HG02943 (cell line): ENCODE measurements at regions not wholly inside any gene's neighbourhood (a gene's known extent, or its start where the extent isn't known, plus 50 kb on each side); places are given as distances from the start of the nearest gene placed in this dataset.
"Not testable (repeated sequence)": the region's sequence is repeated elsewhere in the genome, so short reads cannot be mapped to it uniquely, and the experiment has no call there.

Experiments used
- ATAC-seq: cut with Tn5 transposase; IDR thresholded peaks from one replicate; pipeline ENCODE4 v1.9.1; 2021; ENCODE audit warnings: mild to moderate bottlenecking, low read depth, moderate library complexity; ENCODE audit not compliant: unreplicated experiment

DNA sequence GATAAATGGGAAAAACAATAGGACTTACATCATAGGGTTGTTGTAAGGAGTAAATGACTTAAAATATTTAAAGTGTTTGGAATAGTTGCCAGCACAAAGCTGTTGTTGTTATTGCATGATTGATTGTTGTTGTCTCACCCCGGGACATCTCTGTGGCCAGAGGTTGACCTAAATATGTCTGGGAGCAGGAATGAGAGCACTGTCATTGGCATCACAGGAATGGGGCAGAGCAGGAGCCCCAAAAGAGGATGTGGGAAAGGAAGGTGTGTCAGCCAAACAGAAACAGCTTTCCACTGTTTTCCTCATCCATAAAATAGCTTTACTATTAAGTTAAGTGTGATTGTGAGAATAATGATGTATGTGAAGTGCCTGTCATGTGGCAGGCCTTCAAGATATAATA lies 121.6 kb downstream of the TMEM168 start:
- ATAC-seq: no peak

DNA sequence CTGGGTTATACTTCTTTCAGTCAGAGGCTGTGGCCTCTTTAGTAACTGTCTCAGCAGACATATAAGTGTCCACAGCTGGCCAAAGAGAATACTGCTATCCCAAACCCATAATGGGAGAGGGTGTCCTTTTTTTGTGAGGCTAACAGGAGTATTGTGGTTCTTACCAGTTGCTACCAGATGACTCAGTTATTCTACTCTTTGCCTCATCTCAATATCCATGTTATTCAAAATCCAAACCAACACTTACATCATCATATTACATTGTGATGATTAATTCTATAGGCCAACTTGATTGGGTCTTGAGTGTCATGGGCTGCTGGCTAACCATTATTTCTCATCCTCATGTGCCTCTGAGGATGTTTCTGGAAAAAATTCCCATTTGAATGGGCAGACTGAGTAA lies 120.9 kb downstream of the TMEM168 start:
- no peak for ATAC-seq

DNA sequence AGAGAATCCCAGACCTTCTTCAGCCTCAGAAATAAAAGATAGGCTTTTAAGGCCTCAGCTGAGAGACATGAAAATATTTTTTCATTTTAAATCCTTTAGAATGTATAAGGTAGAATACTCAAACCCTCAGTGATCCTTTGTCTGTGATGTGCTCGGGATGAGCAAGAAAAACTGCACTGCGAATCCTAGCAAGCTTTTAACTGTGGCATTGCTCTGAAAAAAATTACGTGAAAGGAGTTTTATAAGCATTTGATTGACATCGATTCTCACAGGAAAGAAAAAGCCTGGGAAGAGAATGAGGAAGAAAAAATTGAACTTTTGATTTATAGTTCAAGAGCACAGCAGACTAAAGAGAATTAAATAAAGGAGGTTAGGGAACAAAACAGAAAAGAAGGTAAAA lies 120.0 kb downstream of the TMEM168 start:
- ATAC-seq: no peak

GRCh38 chr7:112678626-112679025 lies 111.6 kb downstream of the TMEM168 start:
- ATAC-seq: no peak

GRCh38 chr7:112689466-112690177 lies 100.6 kb downstream of the TMEM168 start:
- not testable (repeated sequence) for ATAC-seq

DNA sequence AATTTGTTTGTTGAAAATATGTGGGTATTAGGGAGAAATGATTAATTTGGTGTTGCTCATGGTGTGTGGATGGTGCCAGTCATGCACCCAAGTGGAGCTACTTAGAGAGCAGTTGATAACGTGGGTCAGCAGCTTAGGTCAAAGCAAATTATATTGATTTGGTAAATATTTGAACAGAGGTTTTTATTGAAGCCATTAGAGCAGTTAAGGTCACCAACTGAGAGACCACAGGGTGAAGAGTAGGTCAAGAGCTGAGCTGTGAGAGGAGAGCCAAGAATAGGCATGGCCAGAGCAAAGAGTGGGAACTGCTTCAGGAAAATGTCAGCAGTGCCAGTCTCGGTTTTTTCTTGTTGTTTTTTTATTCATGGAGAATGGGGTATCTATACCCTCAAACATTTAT lies 97.9 kb downstream of the TMEM168 start:
- ATAC-seq: no peak

DNA sequence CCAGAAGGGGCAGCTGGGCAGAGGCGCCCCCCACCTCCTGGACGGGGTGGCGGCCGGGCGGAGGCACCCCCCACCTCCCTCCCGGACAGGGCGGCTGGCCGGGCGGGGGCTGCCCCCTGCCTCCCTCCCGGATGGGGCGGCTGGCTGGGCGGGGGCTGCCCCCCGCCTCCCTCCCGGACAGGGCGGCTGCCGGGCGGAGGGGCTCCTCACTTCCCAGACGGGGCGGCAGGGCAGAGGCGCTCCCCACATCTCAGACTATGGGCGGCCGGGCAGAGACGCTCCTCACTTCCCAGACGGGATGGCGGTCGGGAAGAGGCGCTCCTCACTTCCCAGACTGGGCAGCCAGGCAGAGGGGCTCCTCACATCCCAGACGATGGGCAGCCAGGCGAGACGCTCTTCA lies 93.0 kb downstream of the TMEM168 start:
- ATAC-seq: not testable (repeated sequence)

DNA sequence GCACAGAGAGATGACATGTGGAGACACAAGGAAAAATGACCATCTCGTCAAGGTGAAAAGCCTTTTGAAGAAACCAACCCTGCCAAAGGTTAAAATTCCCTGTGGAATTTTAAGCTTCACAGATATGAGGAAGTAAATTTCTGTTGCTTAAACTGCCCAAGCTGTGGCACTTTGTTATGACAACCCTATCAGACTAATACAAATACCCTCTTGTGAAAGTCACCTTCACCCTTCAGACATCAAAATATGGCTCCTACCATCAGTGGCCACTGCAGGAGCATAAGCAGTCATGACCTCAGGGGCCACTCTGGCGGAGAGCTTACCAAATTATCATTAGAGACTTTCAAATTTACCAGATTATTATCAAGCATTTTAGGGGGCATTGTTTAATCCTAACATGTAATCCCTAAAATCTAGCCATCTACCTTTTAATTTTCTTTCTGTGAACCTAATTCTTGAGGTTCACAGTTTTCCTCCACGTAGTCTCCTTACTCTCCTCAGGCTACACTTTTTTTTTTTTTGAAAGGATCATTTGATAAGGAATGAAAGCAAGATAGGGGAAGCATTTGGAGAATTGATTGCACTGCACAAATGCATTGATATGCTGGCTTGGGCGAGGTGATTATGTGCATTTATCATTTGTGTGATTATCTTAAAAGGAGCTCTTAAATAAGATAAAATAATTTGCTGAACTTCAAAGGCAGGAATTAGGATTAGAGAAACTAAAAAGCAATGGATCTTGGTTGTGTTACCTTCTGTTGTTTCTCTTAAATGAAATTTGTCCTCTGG lies 90.3 kb downstream of the TMEM168 start:
- ATAC-seq: no peak

DNA sequence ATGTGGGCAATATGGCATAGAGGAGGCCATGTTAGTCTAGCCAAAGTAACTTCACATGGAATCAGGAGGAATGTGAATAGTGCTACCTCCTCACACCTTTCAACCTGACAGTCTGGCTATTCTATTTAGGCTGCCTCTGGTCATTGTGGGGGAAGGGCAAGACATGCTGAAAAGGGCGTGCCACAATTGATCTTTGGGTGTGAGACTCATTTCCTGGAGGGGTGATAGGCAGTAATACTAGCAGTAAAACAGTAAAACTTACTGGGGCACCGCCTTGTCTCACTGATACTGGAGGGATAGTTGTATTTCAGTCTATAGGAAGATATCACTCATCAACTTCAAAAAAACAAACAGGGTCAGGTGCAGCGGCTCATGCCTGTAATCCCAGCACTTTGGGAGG lies 88.7 kb downstream of the TMEM168 start:
- ATAC-seq: no peak

DNA sequence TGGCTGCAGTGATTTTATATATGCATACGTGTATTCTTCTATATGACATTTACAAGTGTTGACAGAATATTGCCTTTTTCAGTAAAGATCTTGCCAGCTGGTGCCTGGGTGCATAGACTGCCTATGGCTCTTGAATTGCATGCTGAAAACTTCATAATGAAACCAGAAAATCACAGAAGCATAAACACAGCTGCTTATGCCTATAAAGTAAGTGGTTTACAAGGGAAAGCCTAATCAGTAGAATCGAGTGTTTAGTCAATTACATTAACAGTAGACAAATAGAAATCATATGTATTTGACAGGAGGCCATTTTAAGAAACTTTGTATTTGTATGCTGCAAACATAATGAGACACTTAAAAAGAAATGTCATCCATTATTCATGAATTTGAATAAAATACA lies 82.5 kb downstream of the TMEM168 start:
- ATAC-seq: no peak

DNA sequence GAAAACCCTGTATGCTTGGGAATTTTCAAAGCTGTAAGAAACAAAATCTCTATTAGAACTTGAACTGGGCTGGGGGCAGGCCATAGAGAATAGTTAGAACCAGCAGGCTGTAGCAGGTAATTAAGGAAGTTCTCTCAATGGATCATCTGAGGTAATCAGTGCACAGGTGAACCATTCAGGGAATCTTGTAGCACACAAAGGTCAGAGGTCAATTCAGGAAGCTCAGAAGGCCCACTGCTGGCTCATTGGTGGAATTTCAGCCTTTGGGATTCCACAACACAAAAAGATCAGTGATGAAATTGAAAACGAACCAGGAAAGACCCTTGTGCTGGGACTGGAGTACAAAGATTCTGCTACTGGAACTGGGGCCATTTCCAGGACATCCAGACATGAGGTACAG lies 82.0 kb downstream of the TMEM168 start:
- no peak for ATAC-seq
